Keratinocyte (primary cell): ENCODE measurements at regions not wholly inside any gene's neighbourhood (a gene's known extent, or its start where the extent isn't known, plus 50 kb on each side); places are given as distances from the start of the nearest gene placed in this dataset.

Source experiments
- DNase-seq: peaks from one replicate; pipeline ENCODE4 v3.0.0-alpha.2; 2011; ENCODE audit warnings: low read depth, missing footprints, low spot score
- FAIRE-seq: peaks from 2 replicates; lab custom pipeline; 2011; peaks lifted over from hg19 to GRCh38; lab: Jason Lieb, UNC
- H2AFZ ChIP-seq: 2 replicates; pipeline ENCODE4 v1.6.0; 2012; ENCODE audit warnings: low read length, control low read depth, inconsistent platforms; ENCODE audit not compliant: control insufficient read depth
- H3K27ac ChIP-seq: 2 replicates; pipeline ENCODE4 v1.5.1; 2011; ENCODE audit warnings: low read length; ENCODE audit not compliant: control insufficient read depth, insufficient read depth
- H3K27me3 ChIP-seq: 3 replicates; pipeline ENCODE4 v1.6.0; 2011; ENCODE audit warnings: low read length; ENCODE audit not compliant: control insufficient read depth, insufficient read depth; ENCODE audit errors: extremely low read depth
- H3K36me3 ChIP-seq, 2 experiments: 2 replicates in 1 of 2; 3 replicates in 1 of 2; pipeline ENCODE4 v1.5.1; 2011; ENCODE audit warnings: low read length in 2 of 2, mild to moderate bottlenecking in 1 of 2; ENCODE audit not compliant: control insufficient read depth in 2 of 2, insufficient read depth in 2 of 2; ENCODE audit errors: extremely low read depth in 1 of 2
- H3K4me1 ChIP-seq: 3 replicates; pipeline ENCODE4 v1.5.1; 2011; ENCODE audit warnings: low read length; ENCODE audit not compliant: control insufficient read depth, insufficient read depth; ENCODE audit errors: extremely low read depth
- H3K4me2 ChIP-seq: 3 replicates; pipeline ENCODE4 v1.6.0; 2011; ENCODE audit warnings: low read depth, low read length; ENCODE audit not compliant: control insufficient read depth, insufficient read depth; ENCODE audit errors: extremely low read depth
- H3K4me3 ChIP-seq, 3 experiments: fragments of 200-600 bp in 1 of 3; sonication (generic) in 1 of 3; 2 replicates in 2 of 3; 3 replicates in 1 of 3; pipeline ENCODE4 v1.5.1; 2011 to 2016; ENCODE audit warnings: low read length in 3 of 3, mild to moderate bottlenecking in 3 of 3, control low read depth in 2 of 3, inconsistent platforms in 1 of 3, low read depth in 1 of 3, mixed read lengths in 1 of 3, mixed run types in 1 of 3, moderate library complexity in 1 of 3; ENCODE audit not compliant: control insufficient read depth in 2 of 3, insufficient read depth in 2 of 3; ENCODE audit errors: extremely low read depth in 1 of 3
- H3K79me2 ChIP-seq: 2 replicates; pipeline ENCODE4 v1.6.0; 2012; ENCODE audit warnings: low read length; ENCODE audit not compliant: control insufficient read depth, insufficient read depth
- H3K9ac ChIP-seq: 3 replicates; pipeline ENCODE4 v1.6.0; 2011; ENCODE audit warnings: low read length; ENCODE audit not compliant: control insufficient read depth, insufficient read depth; ENCODE audit errors: extremely low read depth
- H3K9me1 ChIP-seq: 3 replicates; pipeline ENCODE4 v1.6.0; 2011; ENCODE audit warnings: low read length; ENCODE audit not compliant: control insufficient read depth, insufficient read depth; ENCODE audit errors: extremely low read depth
- H3K9me3 ChIP-seq: 2 replicates; pipeline ENCODE4 v1.5.1; 2012; ENCODE audit warnings: low read depth, low read length; ENCODE audit not compliant: control insufficient read depth
- H4K20me1 ChIP-seq: 3 replicates; pipeline ENCODE4 v1.6.0; 2011; ENCODE audit warnings: low read length; ENCODE audit not compliant: control insufficient read depth, insufficient read depth; ENCODE audit errors: extremely low read depth
- CTCF ChIP-seq, 3 experiments: IDR thresholded peaks in 1 of 3; conservative IDR thresholded peaks in 1 of 3; optimal IDR thresholded peaks in 1 of 3; 2 replicates in 2 of 3; 3 replicates in 1 of 3; pipeline versions ENCODE3 to v1.5.1; 2011; ENCODE audit warnings: low read length in 3 of 3, mild to moderate bottlenecking in 3 of 3, moderate library complexity in 2 of 3, control low read depth in 1 of 3, inconsistent platforms in 1 of 3; ENCODE audit not compliant: insufficient read depth in 2 of 3; ENCODE audit errors: extremely low read depth in 1 of 3
- EZH2 ChIP-seq: IDR thresholded peaks from one replicate; pipeline ENCODE4 v1.6.1; 2012; ENCODE audit warnings: inconsistent platforms, mild to moderate bottlenecking, low read length, moderate library complexity
- dilution Hi-C: fragments of 300-500 bp; cut with MboI; formaldehyde crosslinking; loops from one replicate; pipeline ENCODE4 v1.7.0; 2020; ENCODE audit warnings: low sequenced_read_pairs; ENCODE audit not compliant: extremely low pct_ligation_motif_present

GRCh38 chr5:82376307-82376706 is 98.2 kb upstream of the RPS23 start:
- DNase-seq (no peak), FAIRE-seq (no peak)
- no peak overlapping the region for H3K9ac ChIP-seq
- no peaks in the 10 kb centered on the region for H3K9me3 ChIP-seq
- H3K27me3 ChIP-seq: no peaks in the 10 kb centered on the region
- no peaks in the 10 kb centered on the region for H4K20me1 ChIP-seq
- H3K4me3 ChIP-seq: no peak overlapping the region
- no peaks in the 10 kb centered on the region for H3K9me1 ChIP-seq
- dilution Hi-C loops: no loop called here
- no peak for TF ChIP-seq CTCF (optimal IDR thresholded peaks at IDR 0.05 in 1 of 3, IDR thresholded peaks at IDR 0.05 in 1 of 3, conservative IDR thresholded peaks at IDR 0.05 in 1 of 3; ENCODE audit: extremely low read depth in 1 of 3, insufficient read depth in 2 of 3, low read length in 3 of 3)
- no peak for TF ChIP-seq EZH2
- no peak overlapping the region for H2AFZ ChIP-seq
- H3K4me2 ChIP-seq: no peak overlapping the region
- no peaks in the 10 kb centered on the region for H3K36me3 ChIP-seq
- H3K27ac ChIP-seq: no peak overlapping the region
- no peaks in the 10 kb centered on the region for H3K4me1 ChIP-seq
- no peaks in the 10 kb centered on the region for H3K79me2 ChIP-seq

GRCh38 chr5:82375488-82376244 is 97.5 kb upstream of the RPS23 start:
- H3K4me2 ChIP-seq: no peak overlapping the region
- no peak for DNase-seq
- TF ChIP-seq CTCF (optimal IDR thresholded peaks at IDR 0.05 in 1 of 3, IDR thresholded peaks at IDR 0.05 in 1 of 3, conservative IDR thresholded peaks at IDR 0.05 in 1 of 3; ENCODE audit: extremely low read depth in 1 of 3, insufficient read depth in 2 of 3, low read length in 3 of 3): no peak
- TF ChIP-seq EZH2: no peak
- no peak overlapping the region for H3K27ac ChIP-seq
- no peaks in the 10 kb centered on the region for H3K27me3 ChIP-seq
- FAIRE-seq: no peak
- H3K9me3 ChIP-seq: no peaks in the 10 kb centered on the region
- dilution Hi-C loops: no loop called here
- H3K9me1 ChIP-seq: no peaks in the 10 kb centered on the region
- H3K4me1 ChIP-seq: no peaks in the 10 kb centered on the region
- no peak overlapping the region for H3K9ac ChIP-seq
- H3K36me3 ChIP-seq: no peaks in the 10 kb centered on the region
- H4K20me1 ChIP-seq: no peaks in the 10 kb centered on the region
- H2AFZ ChIP-seq: no peak overlapping the region
- H3K4me3 ChIP-seq: no peak overlapping the region
- H3K79me2 ChIP-seq: no peaks in the 10 kb centered on the region
